ES-I3 (cell line): ENCODE measurements at regions not wholly inside any gene's neighbourhood (a gene's known extent, or its start where the extent isn't known, plus 50 kb on each side); places are given as distances from the start of the nearest gene placed in this dataset.

Experiments
- H3K36me3 ChIP-seq: 2 replicates; pipeline ENCODE4 v1.6.1; 2013; ENCODE audit warnings: mild to moderate bottlenecking, low read length, control low read depth, moderate library complexity; ENCODE audit not compliant: insufficient read depth
- H3K4me1 ChIP-seq: 2 replicates; pipeline ENCODE4 v1.6.1; 2013; ENCODE audit warnings: mild to moderate bottlenecking, control low read depth, low read length; ENCODE audit not compliant: insufficient read depth
- H3K9ac ChIP-seq: 2 replicates; pipeline ENCODE4 v1.6.1; 2013; ENCODE audit warnings: low read depth, mild to moderate bottlenecking, low read length, moderate library complexity
- H3K9me3 ChIP-seq: 2 replicates; pipeline ENCODE4 v1.6.1; 2013; ENCODE audit warnings: mild to moderate bottlenecking, low read length, moderate library complexity; ENCODE audit not compliant: control insufficient read depth, insufficient read depth

DNA sequence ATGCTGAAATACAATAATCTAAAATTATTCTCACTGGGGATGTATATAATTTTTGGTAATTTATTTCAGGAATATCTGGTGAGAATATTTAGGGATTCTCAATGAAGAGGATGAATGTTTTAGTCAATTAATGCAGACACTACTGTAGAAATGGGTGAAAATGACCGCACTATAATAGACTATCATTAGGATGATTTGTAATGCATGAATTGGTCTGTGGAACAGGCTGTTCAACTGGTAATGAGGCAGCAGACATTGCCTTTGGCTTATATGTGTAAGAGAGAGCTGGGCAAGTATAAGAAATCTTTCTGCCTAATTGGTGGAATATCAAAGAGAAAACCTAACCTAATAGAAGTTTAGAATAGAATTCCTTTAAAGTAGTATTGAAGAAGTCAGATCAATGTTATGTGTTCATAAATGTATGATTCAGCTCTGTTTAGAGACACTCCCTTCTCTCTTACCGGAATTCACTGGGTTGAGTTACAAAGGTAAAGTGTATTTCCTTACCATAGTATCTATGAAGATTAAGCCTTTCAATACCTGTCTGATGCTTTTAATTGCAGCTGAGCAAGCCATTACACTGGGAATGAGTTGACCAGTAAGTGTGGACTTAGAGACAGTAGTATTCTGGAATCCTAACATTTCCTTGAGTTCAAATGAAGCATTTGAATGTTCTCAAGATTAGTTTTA, 274.5 kb downstream of the S1PR1 start:
- no peaks in the 10 kb centered on the region for H3K4me1 ChIP-seq
- no peaks in the 10 kb centered on the region for H3K36me3 ChIP-seq
- H3K9ac ChIP-seq, result no peak overlapping the region
- no peaks in the 10 kb centered on the region for H3K9me3 ChIP-seq

DNA sequence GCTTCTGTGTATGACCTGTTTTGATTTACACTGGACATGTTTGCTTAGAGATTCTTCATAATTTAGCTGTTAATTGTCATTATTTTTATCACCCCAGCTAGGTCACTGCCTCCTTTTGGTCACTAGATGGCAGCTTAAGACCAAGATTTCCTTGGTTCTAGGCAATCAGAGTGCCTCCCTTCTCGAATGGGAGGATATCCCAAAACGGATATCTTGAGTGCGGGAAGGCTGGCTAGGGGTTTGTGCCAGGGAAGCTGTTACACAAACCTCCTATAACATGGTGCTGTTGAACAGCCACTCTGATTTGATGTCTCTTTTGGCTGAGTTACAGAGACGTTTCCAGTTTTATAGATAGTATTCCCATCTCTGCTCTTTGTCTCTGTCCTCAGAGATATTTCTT, 283.5 kb downstream of the S1PR1 start:
- H3K4me1 ChIP-seq, result no peaks in the 10 kb centered on the region
- H3K9me3 ChIP-seq, result no peaks in the 10 kb centered on the region
- no peak overlapping the region for H3K9ac ChIP-seq
- H3K36me3 ChIP-seq, result no peaks in the 10 kb centered on the region

DNA sequence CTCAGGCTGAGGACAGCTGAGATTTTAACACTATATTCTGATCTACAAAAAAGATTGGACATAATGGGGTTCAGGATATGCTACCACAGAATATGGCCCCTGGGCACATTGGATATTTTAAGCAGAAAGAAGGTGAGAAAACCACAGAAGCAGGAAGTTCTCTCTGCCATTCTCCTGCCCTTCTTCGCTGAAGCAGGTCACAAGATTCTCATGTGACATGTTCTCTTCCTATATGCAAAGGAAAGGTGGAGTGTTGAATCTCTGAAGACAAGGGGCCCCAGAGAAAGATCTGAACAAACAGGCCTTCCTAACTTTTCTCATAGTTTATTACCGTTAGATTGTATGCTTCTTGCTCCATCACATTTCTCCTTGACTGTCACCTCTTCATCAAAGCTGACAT, 285.7 kb downstream of the S1PR1 start:
- no peaks in the 10 kb centered on the region for H3K36me3 ChIP-seq
- H3K9me3 ChIP-seq, result no peaks in the 10 kb centered on the region
- no peaks in the 10 kb centered on the region for H3K4me1 ChIP-seq
- H3K9ac ChIP-seq, result no peak overlapping the region

- no peaks in the 10 kb centered on the region for H3K36me3 ChIP-seq
- H3K4me1 ChIP-seq, result no peaks in the 10 kb centered on the region
- H3K9ac ChIP-seq, result no peak overlapping the region
- no peaks in the 10 kb centered on the region for H3K9me3 ChIP-seq
Measured at GRCh38 chr1:101526813-101527212, 290.0 kb downstream of the S1PR1 start.

GRCh38 chr1:101532377-101532776, 295.6 kb downstream of the S1PR1 start:
- no peaks in the 10 kb centered on the region for H3K36me3 ChIP-seq
- H3K9ac ChIP-seq, result no peak overlapping the region
- H3K9me3 ChIP-seq, result no peaks in the 10 kb centered on the region
- no peaks in the 10 kb centered on the region for H3K4me1 ChIP-seq

- Histone ChIP-seq H3K36me3 (no peaks in the 10 kb centered on the region), H3K9me3 (no peaks in the 10 kb centered on the region), H3K4me1 (no peaks in the 10 kb centered on the region), H3K9ac (no peak overlapping the region)
Measured at GRCh38 chr1:101540161-101540560, 303.3 kb downstream of the S1PR1 start.

DNA sequence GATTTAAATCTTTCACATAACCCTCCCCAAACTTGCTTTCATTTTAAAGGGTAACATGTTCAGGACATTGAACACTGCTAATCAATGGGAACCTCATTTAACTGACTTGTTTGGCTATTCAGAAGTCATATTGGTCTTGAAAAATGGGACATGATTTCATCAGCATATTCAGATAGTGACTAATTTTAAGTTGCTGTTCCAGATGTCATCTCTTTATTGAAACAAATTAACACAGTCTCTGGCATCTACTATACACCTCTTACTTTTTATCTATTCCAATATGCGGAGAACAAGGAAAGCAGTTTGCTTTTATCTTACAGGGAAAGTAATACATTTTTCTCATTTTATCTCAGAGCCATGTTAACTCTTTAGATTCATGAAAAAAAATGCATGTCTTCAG, 310.1 kb downstream of the S1PR1 start:
- H3K9ac ChIP-seq, result no peak overlapping the region
- H3K9me3 ChIP-seq, result no peaks in the 10 kb centered on the region
- H3K4me1 ChIP-seq, result no peaks in the 10 kb centered on the region
- no peaks in the 10 kb centered on the region for H3K36me3 ChIP-seq

- Histone ChIP-seq H3K9ac (no peak overlapping the region), H3K4me1 (no peaks in the 10 kb centered on the region), H3K36me3 (no peaks in the 10 kb centered on the region), H3K9me3 (no peaks in the 10 kb centered on the region)
Measured at GRCh38 chr1:101547357-101547756, 310.5 kb downstream of the S1PR1 start.

DNA sequence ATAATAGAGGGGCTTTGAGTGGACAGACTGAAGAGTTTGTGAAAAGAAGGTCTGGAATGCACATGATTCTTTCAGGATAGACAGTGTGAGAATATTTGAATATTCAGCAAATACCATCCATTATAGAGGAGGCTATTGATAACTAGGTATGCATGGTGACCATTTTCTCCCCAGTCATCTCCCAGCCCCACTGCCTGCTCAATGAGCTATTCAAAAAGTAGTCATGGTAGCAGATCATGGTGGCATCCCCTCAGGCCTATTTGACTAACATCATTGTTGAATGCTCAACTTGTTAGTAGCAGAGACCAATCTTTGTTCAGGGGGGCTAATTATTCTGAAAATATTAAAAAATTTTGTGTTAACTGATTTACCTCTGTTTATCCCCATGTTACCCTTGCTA, 311.6 kb downstream of the S1PR1 start:
- H3K36me3 ChIP-seq, result no peaks in the 10 kb centered on the region
- no peaks in the 10 kb centered on the region for H3K4me1 ChIP-seq
- no peaks in the 10 kb centered on the region for H3K9me3 ChIP-seq
- H3K9ac ChIP-seq, result no peak overlapping the region

DNA sequence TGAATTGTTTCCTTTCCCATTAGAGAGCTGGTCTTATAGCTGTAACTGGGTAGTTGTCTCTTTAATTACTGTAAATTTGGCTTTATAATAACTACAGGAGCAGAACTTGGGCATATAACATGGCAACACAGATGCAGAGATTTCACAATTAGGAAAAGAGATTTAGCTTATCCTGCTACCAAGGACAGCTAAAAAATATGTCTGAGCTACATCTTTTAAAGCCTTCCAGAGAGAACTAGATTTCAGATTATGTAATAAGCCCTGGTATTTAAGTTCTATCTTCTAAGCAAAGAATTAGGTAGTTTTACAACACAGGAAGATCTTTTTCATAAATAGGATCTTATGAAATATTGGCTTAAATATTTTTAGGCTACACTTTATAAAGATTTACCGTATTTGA, 313.8 kb downstream of the S1PR1 start:
- Histone ChIP-seq H3K4me1 (no peaks in the 10 kb centered on the region), H3K36me3 (no peaks in the 10 kb centered on the region), H3K9ac (no peak overlapping the region), H3K9me3 (no peaks in the 10 kb centered on the region)

- peaks cover 4% of the 10 kb centered on the region for H3K9me3 ChIP-seq
- no peak overlapping the region for H3K9ac ChIP-seq
- H3K36me3 ChIP-seq, result no peaks in the 10 kb centered on the region
- no peaks in the 10 kb centered on the region for H3K4me1 ChIP-seq
Measured at GRCh38 chr1:101566883-101567538, 330.2 kb downstream of the S1PR1 start.

GRCh38 chr1:101567582-101568189, 330.9 kb downstream of the S1PR1 start:
- Histone ChIP-seq H3K36me3 (no peaks in the 10 kb centered on the region), H3K9me3 (peaks cover 4% of the 10 kb centered on the region), H3K9ac (no peak overlapping the region), H3K4me1 (no peaks in the 10 kb centered on the region)

GRCh38 chr1:101587741-101588140, 350.9 kb downstream of the S1PR1 start:
- Histone ChIP-seq H3K9me3 (no peaks in the 10 kb centered on the region), H3K9ac (no peak overlapping the region), H3K4me1 (no peaks in the 10 kb centered on the region), H3K36me3 (no peaks in the 10 kb centered on the region; the same call in 1 of the 2 replicates)

DNA sequence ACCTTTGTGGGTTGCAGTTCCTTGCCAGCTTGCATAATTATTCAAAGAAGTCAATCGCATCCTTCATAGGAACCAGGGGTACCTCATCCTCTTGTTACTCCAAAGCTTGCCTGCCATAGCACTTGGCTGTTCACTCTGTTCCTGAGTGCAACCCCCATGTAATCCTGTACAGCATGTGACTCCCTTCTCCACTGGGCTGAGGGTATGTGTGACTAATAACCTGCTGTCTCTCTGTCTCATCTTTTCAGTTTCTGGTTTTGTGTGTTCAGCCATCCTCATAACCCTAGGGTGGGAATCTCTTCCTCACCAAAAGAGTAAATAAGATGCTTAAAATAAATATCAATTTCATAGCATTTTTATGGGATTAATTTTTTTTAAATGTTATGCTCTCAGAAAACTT, 351.9 kb downstream of the S1PR1 start:
- no peaks in the 10 kb centered on the region; the same call in 1 of the 2 replicates for H3K36me3 ChIP-seq
- no peaks in the 10 kb centered on the region for H3K4me1 ChIP-seq
- no peak overlapping the region for H3K9ac ChIP-seq
- H3K9me3 ChIP-seq, result no peaks in the 10 kb centered on the region

- H3K9ac ChIP-seq, result no peak overlapping the region
- no peaks in the 10 kb centered on the region for H3K4me1 ChIP-seq
- H3K9me3 ChIP-seq, result no peaks in the 10 kb centered on the region
- H3K36me3 ChIP-seq, result no peaks in the 10 kb centered on the region; the same call in 1 of the 2 replicates
Measured at GRCh38 chr1:101592845-101593244, 356.0 kb downstream of the S1PR1 start.
